ENCODE measurements at regions not wholly inside any gene's neighbourhood (a gene's known extent, or its start where the extent isn't known, plus 50 kb on each side); places are given as distances from the start of the nearest gene placed in this dataset.

DNA sequence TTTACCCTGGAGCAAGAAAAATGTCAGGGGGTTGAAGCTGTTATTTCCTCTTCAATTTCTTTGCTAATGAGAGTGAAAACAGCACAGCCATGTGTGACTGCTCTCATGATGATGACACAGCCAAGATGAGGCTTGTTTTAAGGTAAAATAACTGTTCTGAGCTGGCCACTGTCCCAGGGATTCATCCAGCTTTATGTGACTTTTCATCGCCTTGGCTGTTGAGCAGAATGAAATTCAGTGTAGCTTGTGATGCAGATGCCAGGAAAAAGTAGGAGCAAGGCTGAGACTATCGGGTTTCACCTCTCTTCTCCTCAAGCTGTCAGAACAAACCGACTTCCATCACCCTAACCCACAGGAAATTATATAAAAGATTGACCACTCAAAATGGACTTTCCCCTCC, 361.8 kb upstream of the CDH5 start:
- Histone ChIP-seq H3K27me3 (ENCODE audit: control insufficient read depth, insufficient read depth, low read length) (peaks cover 2% of the 10 kb centered on the region; the same call in 1 of the 2 replicates), H3K36me3 (ENCODE audit: control insufficient read depth, insufficient read depth, low read length) (no peaks in the 10 kb centered on the region), H3K4me3 (ENCODE audit: low read depth, low read length) (no peak overlapping the region)
- TF ChIP-seq CTCF (IDR thresholded peaks at IDR 0.05; ENCODE audit: insufficient read depth, low read depth, low read length) = no peak
- ChIA-PET POLR2A (interaction anchor here (0.7 kb wide), 1 partner anchor 23 kb away, joined by 3 read pairs; no protein-coding TSS in a partner anchor), CTCF (no interaction called here)
- no peak for DNase-seq (ENCODE audit: low read depth)

DNA sequence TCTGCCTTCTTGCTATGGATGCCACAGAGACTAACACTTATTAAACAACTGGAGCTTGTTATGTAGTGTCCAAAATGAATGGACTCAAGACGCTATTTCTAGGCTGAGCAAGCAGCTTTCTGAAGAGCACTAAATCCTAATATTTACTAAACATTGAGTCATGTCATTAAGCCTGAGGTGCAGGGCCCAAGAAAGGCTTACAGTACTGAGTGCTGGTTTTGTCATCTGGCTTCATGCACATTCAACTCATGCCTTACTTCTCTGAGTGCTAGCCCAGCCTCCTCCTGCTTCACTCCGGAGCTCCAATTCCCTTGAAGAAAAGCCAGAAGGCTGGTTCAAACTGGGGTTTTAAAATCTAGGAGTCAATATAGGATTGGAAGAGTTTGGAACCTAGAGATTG, 363.3 kb upstream of the CDH5 start:
- Histone ChIP-seq H3K36me3 (ENCODE audit: control insufficient read depth, insufficient read depth, low read length) (no peaks in the 10 kb centered on the region), H3K4me3 (ENCODE audit: low read depth, low read length) (no peak overlapping the region), H3K27me3 (ENCODE audit: control insufficient read depth, insufficient read depth, low read length) (peaks cover 2% of the 10 kb centered on the region; the same call in 1 of the 2 replicates)
- POLR2A ChIA-PET = no interaction called here
- CTCF ChIA-PET = interaction anchor here (0.9 to 1.0 kb wide), 2 partner anchors 12 to 13 kb away, joined by 3 read pairs; no protein-coding TSS in a partner anchor
- DNase-seq (ENCODE audit: low read depth) = no peak
- no peak for TF ChIP-seq CTCF (IDR thresholded peaks at IDR 0.05; ENCODE audit: insufficient read depth, low read depth, low read length)

GRCh38 chr16:66002601-66003000, 363.9 kb upstream of the CDH5 start:
- no peak overlapping the region for H3K4me3 ChIP-seq (ENCODE audit: low read depth, low read length)
- CTCF ChIA-PET = interaction anchor here (0.9 to 1.0 kb wide), 2 partner anchors 11 to 12 kb away, joined by 3 read pairs; no protein-coding TSS in a partner anchor
- no peaks in the 10 kb centered on the region for H3K36me3 ChIP-seq (ENCODE audit: control insufficient read depth, insufficient read depth, low read length)
- H3K27me3 ChIP-seq (ENCODE audit: control insufficient read depth, insufficient read depth, low read length) = peaks cover 2% of the 10 kb centered on the region; the same call in 1 of the 2 replicates
- no peak for DNase-seq (ENCODE audit: low read depth)
- POLR2A ChIA-PET = no interaction called here
- no peak for TF ChIP-seq CTCF (IDR thresholded peaks at IDR 0.05; ENCODE audit: insufficient read depth, low read depth, low read length)

DNA sequence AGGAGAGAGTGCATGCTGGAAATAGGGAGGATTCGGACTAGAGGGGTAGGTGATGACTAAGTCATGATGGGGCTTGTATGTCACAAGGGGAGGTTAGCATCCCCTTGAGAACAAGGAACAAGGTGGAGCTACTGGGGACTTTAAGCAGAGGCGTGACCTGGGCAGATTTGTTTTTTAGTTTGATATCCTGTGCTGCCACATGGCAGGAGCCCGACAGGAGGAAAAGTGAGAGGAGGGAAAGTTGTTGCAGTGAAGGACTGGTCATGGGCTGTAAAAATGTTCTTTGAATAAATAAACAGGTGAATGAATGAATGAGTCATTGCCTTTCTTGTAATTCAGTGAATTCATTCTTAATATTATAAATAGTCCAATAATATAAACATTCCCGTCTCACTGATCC, 365.1 kb upstream of the CDH5 start:
- CTCF ChIA-PET = interaction anchor here (1.5 kb wide), 1 partner anchor 19 kb away, joined by 3 read pairs; no protein-coding TSS in a partner anchor
- no peak for TF ChIP-seq CTCF (IDR thresholded peaks at IDR 0.05; ENCODE audit: insufficient read depth, low read depth, low read length)
- Histone ChIP-seq H3K36me3 (ENCODE audit: control insufficient read depth, insufficient read depth, low read length) (no peaks in the 10 kb centered on the region), H3K27me3 (ENCODE audit: control insufficient read depth, insufficient read depth, low read length) (peaks cover 2% of the 10 kb centered on the region; the same call in 1 of the 2 replicates), H3K4me3 (ENCODE audit: low read depth, low read length) (no peak overlapping the region)
- no peak for DNase-seq (ENCODE audit: low read depth)
- POLR2A ChIA-PET = no interaction called here

- no peaks in the 10 kb centered on the region for H3K36me3 ChIP-seq (ENCODE audit: control insufficient read depth, insufficient read depth, low read length)
- POLR2A ChIA-PET = no interaction called here
- no peak for TF ChIP-seq CTCF (IDR thresholded peaks at IDR 0.05; ENCODE audit: insufficient read depth, low read depth, low read length)
- H3K27me3 ChIP-seq (ENCODE audit: control insufficient read depth, insufficient read depth, low read length) = peaks cover 5% of the 10 kb centered on the region
- CTCF ChIA-PET = no interaction called here
- no peak for DNase-seq (ENCODE audit: low read depth)
- no peak overlapping the region for H3K4me3 ChIP-seq (ENCODE audit: low read depth, low read length)
These were observed 368.0 kb upstream of the CDH5 start for GRCh38 chr16:65998443-65998842.
